PC-9 (cell line): ENCODE measurements at regions not wholly inside any gene's neighbourhood (a gene's known extent, or its start where the extent isn't known, plus 50 kb on each side); places are given as distances from the start of the nearest gene placed in this dataset.

Experiments
- CTCF ChIP-seq: fragments of 200-600 bp; sonication (generic); conservative IDR thresholded peaks from 2 replicates; pipeline ENCODE4 v1.6.1; 2017; ENCODE audit warnings: mixed run types, antibody characterized with exemption, mild to moderate bottlenecking, moderate library complexity
- EZH2 ChIP-seq: fragments of 200-600 bp; sonication (generic); IDR thresholded peaks from 2 replicates; pipeline ENCODE4 v1.8.0; 2017; ENCODE audit warnings: antibody characterized with exemption, low read depth

GRCh38 chr5:169460123-169460522 is 123.5 kb upstream of the SPDL1 start:
- TF ChIP-seq CTCF (no peak), EZH2 (no peak)
